ENCODE measurements at regions not wholly inside any gene's neighbourhood (a gene's known extent, or its start where the extent isn't known, plus 50 kb on each side); places are given as distances from the start of the nearest gene placed in this dataset.

- Histone ChIP-seq H3K27me3 (replicated peaks; ENCODE audit: control insufficient read depth, insufficient read depth, low read length) (no peaks in the 10 kb centered on the region), H3K36me3 (ENCODE audit: control insufficient read depth, insufficient read depth, low read length) (no peaks in the 10 kb centered on the region), H3K4me3 (replicated peaks; ENCODE audit: low read depth, low read length) (no peak overlapping the region)
- no peak for TF ChIP-seq CTCF (IDR thresholded peaks at IDR 0.05; ENCODE audit: insufficient read depth, low read length, poor library complexity, severe bottlenecking)
- DNase-seq (ENCODE audit: extremely low read depth, insufficient read length) = no peak
These were observed 106.6 kb upstream of the CDH6 start for GRCh38 chr5:31086839-31087415.

GRCh38 chr5:31084871-31085270, 108.6 kb upstream of the CDH6 start:
- no peak for DNase-seq (ENCODE audit: extremely low read depth, insufficient read length)
- no peak for TF ChIP-seq CTCF (IDR thresholded peaks at IDR 0.05; ENCODE audit: insufficient read depth, low read length, poor library complexity, severe bottlenecking)
- Histone ChIP-seq H3K4me3 (replicated peaks; ENCODE audit: low read depth, low read length) (no peak overlapping the region), H3K36me3 (ENCODE audit: control insufficient read depth, insufficient read depth, low read length) (no peaks in the 10 kb centered on the region), H3K27me3 (replicated peaks; ENCODE audit: control insufficient read depth, insufficient read depth, low read length) (no peaks in the 10 kb centered on the region)

GRCh38 chr5:31083364-31083763, 110.1 kb upstream of the CDH6 start:
- no peaks in the 10 kb centered on the region for H3K27me3 ChIP-seq (replicated peaks; ENCODE audit: control insufficient read depth, insufficient read depth, low read length)
- no peak for DNase-seq (ENCODE audit: extremely low read depth, insufficient read length)
- H3K36me3 ChIP-seq (ENCODE audit: control insufficient read depth, insufficient read depth, low read length) = no peaks in the 10 kb centered on the region
- no peak overlapping the region for H3K4me3 ChIP-seq (replicated peaks; ENCODE audit: low read depth, low read length)
- TF ChIP-seq CTCF (IDR thresholded peaks at IDR 0.05; ENCODE audit: insufficient read depth, low read length, poor library complexity, severe bottlenecking) = no peak

GRCh38 chr5:31079668-31080067, 113.8 kb upstream of the CDH6 start:
- DNase-seq (ENCODE audit: extremely low read depth, insufficient read length) = no peak
- H3K36me3 ChIP-seq (ENCODE audit: control insufficient read depth, insufficient read depth, low read length) = no peaks in the 10 kb centered on the region
- H3K27me3 ChIP-seq (replicated peaks; ENCODE audit: control insufficient read depth, insufficient read depth, low read length) = no peaks in the 10 kb centered on the region
- H3K4me3 ChIP-seq (replicated peaks; ENCODE audit: low read depth, low read length) = no peak overlapping the region
- TF ChIP-seq CTCF (IDR thresholded peaks at IDR 0.05; ENCODE audit: insufficient read depth, low read length, poor library complexity, severe bottlenecking) = no peak

- DNase-seq (ENCODE audit: extremely low read depth, insufficient read length) = no peak
These were observed 114.5 kb upstream of the CDH6 start for GRCh38 chr5:31078956-31079355.

More at GRCh38 chr5:31078956-31079355, 114.5 kb upstream of the CDH6 start:
- Histone ChIP-seq H3K36me3 (ENCODE audit: control insufficient read depth, insufficient read depth, low read length) (no peaks in the 10 kb centered on the region), H3K27me3 (replicated peaks; ENCODE audit: control insufficient read depth, insufficient read depth, low read length) (no peaks in the 10 kb centered on the region), H3K4me3 (replicated peaks; ENCODE audit: low read depth, low read length) (no peak overlapping the region)
- TF ChIP-seq CTCF (IDR thresholded peaks at IDR 0.05; ENCODE audit: insufficient read depth, low read length, poor library complexity, severe bottlenecking) = no peak

Measured in GM06990 (cell line).